Bronchial epithelial cell (primary cell): ENCODE measurements at regions not wholly inside any gene's neighbourhood (a gene's known extent, or its start where the extent isn't known, plus 50 kb on each side); places are given as distances from the start of the nearest gene placed in this dataset.

Source experiments
- DNase-seq: peaks from one replicate; pipeline ENCODE4 v3.0.0-alpha.2; 2010; ENCODE audit warnings: low read depth
- FAIRE-seq: peaks from 2 replicates; lab custom pipeline; 2011; peaks lifted over from hg19 to GRCh38; lab: Jason Lieb, UNC
- H3K27me3 ChIP-seq: 2 replicates; pipeline ENCODE4 v1.5.1; 2011; ENCODE audit warnings: low read length; ENCODE audit not compliant: control insufficient read depth, insufficient read depth
- H3K36me3 ChIP-seq: 2 replicates; pipeline ENCODE4 v1.5.1; 2011; ENCODE audit warnings: low read length; ENCODE audit not compliant: control insufficient read depth, insufficient read depth
- H3K4me3 ChIP-seq: 2 replicates; pipeline ENCODE4 v1.5.1; 2011; ENCODE audit warnings: mild to moderate bottlenecking, low read depth, low read length, control low read depth
- TF ChIP-seq, protein P1 (sequence below): IDR thresholded peaks from 2 replicates; pipeline ENCODE4 v1.5.1; 2011; ENCODE audit warnings: mild to moderate bottlenecking, moderate library complexity, low read length, control low read depth, inconsistent platforms; ENCODE audit not compliant: insufficient read depth, severe bottlenecking

DNA sequence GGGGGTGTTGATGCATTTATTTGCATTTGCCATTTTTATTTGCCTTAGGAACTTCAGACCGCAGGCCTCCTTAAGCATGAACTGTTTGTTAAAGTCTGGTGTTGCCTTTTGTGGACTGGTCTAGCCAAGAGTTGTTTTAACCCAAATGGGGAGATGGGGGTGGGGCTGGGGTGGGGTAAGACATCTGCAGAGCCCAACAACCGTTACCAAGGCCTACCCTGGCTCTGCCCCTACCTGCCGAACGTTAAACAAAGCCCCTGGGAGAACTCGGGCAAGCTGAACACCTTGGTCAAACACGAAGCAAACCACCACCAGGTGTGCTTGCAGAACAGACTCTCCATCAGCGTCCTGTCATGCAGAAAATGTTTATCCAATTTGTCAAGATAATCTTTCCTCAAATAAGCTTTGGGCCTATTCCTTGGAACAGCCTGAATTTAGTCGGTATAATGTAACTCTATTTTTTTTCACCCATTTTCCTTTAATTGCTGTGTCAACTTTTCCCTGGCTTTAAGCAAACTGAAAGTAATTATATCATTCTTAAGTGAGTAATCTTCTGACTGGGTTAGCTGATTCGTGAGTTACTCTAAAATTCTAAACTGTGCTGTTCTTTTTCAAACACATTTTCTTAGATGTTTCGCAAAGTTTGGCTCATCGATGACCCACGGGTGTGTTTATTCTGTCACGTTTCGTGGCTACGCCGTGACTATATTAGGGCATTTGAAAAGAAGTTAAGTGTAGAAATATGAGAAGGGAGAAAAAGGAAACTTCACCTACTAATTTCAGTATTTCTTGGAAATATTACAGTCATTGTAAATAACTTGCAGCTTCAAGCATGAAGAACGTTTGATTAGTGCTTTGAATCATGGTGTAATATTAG is 127.6 kb downstream of the SOX2 start:
- TF ChIP-seq, protein P1, sequence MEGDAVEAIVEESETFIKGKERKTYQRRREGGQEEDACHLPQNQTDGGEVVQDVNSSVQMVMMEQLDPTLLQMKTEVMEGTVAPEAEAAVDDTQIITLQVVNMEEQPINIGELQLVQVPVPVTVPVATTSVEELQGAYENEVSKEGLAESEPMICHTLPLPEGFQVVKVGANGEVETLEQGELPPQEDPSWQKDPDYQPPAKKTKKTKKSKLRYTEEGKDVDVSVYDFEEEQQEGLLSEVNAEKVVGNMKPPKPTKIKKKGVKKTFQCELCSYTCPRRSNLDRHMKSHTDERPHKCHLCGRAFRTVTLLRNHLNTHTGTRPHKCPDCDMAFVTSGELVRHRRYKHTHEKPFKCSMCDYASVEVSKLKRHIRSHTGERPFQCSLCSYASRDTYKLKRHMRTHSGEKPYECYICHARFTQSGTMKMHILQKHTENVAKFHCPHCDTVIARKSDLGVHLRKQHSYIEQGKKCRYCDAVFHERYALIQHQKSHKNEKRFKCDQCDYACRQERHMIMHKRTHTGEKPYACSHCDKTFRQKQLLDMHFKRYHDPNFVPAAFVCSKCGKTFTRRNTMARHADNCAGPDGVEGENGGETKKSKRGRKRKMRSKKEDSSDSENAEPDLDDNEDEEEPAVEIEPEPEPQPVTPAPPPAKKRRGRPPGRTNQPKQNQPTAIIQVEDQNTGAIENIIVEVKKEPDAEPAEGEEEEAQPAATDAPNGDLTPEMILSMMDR: peak; percentile 12
- DNase-seq: peak; percentile 61
- FAIRE-seq: no peak
- H3K4me3 ChIP-seq: peak overlapping the region; percentile 8
- H3K36me3 ChIP-seq: no peaks in the 10 kb centered on the region
- H3K27me3 ChIP-seq: no peaks in the 10 kb centered on the region

DNA sequence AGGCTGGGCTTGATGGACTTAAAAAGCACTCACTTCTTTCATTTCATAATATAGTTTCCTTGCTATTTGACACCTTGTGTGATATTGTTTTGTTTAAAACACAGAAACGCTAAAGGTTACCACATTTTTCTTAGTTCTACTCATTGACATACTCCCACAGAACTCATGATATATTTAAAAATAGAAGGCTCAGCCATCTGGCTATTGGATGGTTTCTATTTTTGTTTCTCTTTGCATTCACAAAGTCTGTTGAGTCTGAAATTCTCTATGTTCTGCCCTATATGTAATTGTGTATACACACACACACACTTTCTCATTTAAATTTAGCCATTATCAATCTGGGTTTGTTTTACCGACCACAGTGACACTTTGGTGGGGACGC is 128.2 kb downstream of the SOX2 start:
- TF ChIP-seq, protein P1: no peak
- no peak for FAIRE-seq
- H3K27me3 ChIP-seq: no peaks in the 10 kb centered on the region
- DNase-seq: no peak
- H3K4me3 ChIP-seq: no peak overlapping the region
- no peaks in the 10 kb centered on the region for H3K36me3 ChIP-seq

DNA sequence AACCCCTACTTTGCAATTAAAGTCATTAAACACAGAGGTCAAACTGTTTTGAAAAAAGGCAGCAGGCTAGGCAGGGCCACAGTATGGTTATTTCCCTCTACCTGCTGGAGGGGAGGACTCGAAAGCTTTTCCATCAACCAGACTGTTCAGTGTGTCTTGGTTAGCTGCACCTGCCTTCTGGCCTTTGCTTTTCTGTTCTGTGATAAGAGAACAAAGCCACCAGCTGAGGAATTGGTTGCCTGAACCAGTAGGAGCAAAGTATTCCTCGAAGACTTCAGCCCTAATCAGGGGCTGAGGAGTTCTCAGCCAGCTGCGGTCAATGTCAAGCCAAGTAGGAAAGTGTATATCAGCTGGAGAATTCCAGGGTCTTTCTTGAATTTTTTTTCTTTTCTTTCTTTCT is 132.5 kb downstream of the SOX2 start:
- Histone ChIP-seq H3K36me3 (no peaks in the 10 kb centered on the region), H3K27me3 (no peaks in the 10 kb centered on the region), H3K4me3 (no peak overlapping the region)
- DNase-seq (no peak), FAIRE-seq (no peak)
- TF ChIP-seq, protein P1: no peak

DNA sequence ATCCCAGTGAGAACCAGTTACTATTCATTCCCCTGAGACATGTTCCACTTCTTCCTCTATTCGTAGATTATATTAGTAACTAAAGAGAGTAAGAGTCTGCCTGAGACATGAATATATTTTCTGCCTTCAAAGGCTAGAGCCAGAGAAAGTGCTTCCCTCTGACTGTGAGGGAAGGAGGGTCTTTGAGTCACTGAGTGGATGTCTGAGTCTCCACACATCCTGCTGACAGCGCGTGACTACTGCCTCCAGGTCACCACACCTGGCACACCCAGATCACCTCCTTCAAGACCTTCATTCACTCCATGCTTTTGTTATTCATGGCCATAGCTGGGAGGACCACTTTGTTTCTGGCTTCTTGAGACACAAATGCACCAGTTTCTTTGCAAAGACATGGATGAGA is 135.6 kb downstream of the SOX2 start:
- DNase-seq (peak; percentile 54), FAIRE-seq (peak; percentile 60)
- no peak overlapping the region for H3K4me3 ChIP-seq
- TF ChIP-seq, protein P1: no peak
- no peaks in the 10 kb centered on the region for H3K36me3 ChIP-seq
- H3K27me3 ChIP-seq: no peaks in the 10 kb centered on the region

DNA sequence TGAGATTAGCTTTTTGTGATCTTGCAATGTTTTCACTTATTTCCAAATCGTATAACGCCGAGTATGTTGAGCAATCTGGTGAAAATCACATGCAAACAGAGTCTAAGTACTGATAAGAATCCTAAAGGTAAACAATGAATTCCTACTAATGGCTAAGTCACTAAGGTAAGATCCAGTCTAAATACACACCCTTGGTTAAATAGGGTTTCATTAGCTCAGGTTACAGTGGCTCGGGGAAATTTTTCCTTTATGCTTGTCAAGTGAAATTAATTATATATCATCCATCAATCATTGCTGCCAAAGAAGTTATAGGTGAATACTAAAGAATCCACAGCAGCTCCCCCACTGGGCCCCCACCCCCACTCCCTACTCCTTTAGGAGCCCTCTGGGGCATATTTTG is 139.3 kb downstream of the SOX2 start:
- H3K4me3 ChIP-seq: no peak overlapping the region
- H3K27me3 ChIP-seq: no peaks in the 10 kb centered on the region
- no peaks in the 10 kb centered on the region for H3K36me3 ChIP-seq
- DNase-seq (peak; percentile 84), FAIRE-seq (no peak)
- TF ChIP-seq, protein P1: no peak
